Activated B cell treated with CpG ODN at 0.5 μM for 24 hours (primary cell): ENCODE measurements at regions not wholly inside any gene's neighbourhood (a gene's known extent, or its start where the extent isn't known, plus 50 kb on each side); places are given as distances from the start of the nearest gene placed in this dataset.

Source experiments
- ATAC-seq: fragments of 200-7000 bp; cut with Tn5 transposase; one replicate; pipeline ENCODE4 v1.10.0; 2021; ENCODE audit warnings: low read depth, mild to moderate bottlenecking, moderate library complexity
- CTCF ChIA-PET: fragments of 350-600 bp; sonication (Branson Sonifier 250); formaldehyde crosslinking; loops from one replicate; lab custom pipeline; 2021; ENCODE audit warnings: antibody characterized with exemption; lab: Charles Lee
- POLR2A ChIA-PET: fragments of 350-600 bp; sonication (Branson Sonifier 250); formaldehyde crosslinking; loops from one replicate; lab custom pipeline; 2021; ENCODE audit warnings: antibody characterized with exemption; lab: Charles Lee
- DNase-seq: peaks from one replicate; pipeline ENCODE4 v3.0.0; 2022
- H3K27ac Mint-ChIP-seq: one replicate; pipeline ENCODE4 v1.8.0; 2020; ENCODE audit warnings: mixed read lengths
- H3K27me3 Mint-ChIP-seq: one replicate; pipeline ENCODE4 v1.8.0; 2021; ENCODE audit warnings: mixed read lengths
- H3K36me3 Mint-ChIP-seq: one replicate; pipeline ENCODE4 v1.8.0; 2021; ENCODE audit warnings: low read depth, mixed read lengths
- H3K4me1 Mint-ChIP-seq: one replicate; pipeline ENCODE4 v1.8.0; 2021; ENCODE audit warnings: mixed read lengths
- H3K4me3 Mint-ChIP-seq: one replicate; pipeline ENCODE4 v1.8.0; 2020; ENCODE audit warnings: mild to moderate bottlenecking, mixed read lengths
- H3K9me3 Mint-ChIP-seq: one replicate; pipeline ENCODE4 v1.8.0; 2020; ENCODE audit warnings: mixed read lengths
- intact Hi-C: fragments of 100-400 bp; cut with micrococcal nuclease; formaldehyde crosslinking; loops from one replicate; pipeline ENCODE4 v1.15.1; 2024
- TF ChIP-seq, protein P1 (sequence below): fragments of 200-600 bp; IDR thresholded peaks from one replicate; pipeline ENCODE4 v1.8.0; 2022; ENCODE audit warnings: antibody characterized with exemption, mild to moderate bottlenecking

DNA sequence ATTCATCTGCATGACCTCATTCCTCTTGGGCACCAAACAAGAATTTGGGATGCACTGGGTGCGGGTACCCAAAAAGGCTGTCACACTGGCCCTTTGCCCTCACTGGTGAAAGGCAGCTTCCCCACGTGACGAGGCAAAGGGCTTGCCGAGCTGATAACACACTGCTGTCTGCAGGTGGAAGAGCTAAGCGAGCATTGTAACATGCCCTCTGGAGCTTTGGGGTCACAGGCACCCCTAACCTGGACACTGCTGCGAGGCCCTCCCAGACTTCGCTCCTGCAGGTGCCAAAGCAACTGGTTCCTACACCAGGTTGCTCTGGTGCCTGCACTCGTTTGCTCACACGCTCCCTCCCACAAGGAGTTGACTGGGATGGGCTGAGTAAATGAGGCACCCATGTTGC, 1595.7 kb downstream of the HACE1 start:
- Mint-ChIP-seq H3K9me3 (peaks cover 11% of the 10 kb centered on the region), H3K36me3 (no peaks in the 10 kb centered on the region), H3K27me3 (no peaks in the 10 kb centered on the region), H3K27ac (no peak overlapping the region), H3K4me1 (no peaks in the 10 kb centered on the region), H3K4me3 (no peak overlapping the region)
- CTCF ChIA-PET = no interaction called here
- POLR2A ChIA-PET = no interaction called here
- TF ChIP-seq, protein P1, sequence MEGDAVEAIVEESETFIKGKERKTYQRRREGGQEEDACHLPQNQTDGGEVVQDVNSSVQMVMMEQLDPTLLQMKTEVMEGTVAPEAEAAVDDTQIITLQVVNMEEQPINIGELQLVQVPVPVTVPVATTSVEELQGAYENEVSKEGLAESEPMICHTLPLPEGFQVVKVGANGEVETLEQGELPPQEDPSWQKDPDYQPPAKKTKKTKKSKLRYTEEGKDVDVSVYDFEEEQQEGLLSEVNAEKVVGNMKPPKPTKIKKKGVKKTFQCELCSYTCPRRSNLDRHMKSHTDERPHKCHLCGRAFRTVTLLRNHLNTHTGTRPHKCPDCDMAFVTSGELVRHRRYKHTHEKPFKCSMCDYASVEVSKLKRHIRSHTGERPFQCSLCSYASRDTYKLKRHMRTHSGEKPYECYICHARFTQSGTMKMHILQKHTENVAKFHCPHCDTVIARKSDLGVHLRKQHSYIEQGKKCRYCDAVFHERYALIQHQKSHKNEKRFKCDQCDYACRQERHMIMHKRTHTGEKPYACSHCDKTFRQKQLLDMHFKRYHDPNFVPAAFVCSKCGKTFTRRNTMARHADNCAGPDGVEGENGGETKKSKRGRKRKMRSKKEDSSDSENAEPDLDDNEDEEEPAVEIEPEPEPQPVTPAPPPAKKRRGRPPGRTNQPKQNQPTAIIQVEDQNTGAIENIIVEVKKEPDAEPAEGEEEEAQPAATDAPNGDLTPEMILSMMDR = no peak
- DNase-seq (no peak), ATAC-seq (no peak)
- intact Hi-C loops = no loop called here

DNA sequence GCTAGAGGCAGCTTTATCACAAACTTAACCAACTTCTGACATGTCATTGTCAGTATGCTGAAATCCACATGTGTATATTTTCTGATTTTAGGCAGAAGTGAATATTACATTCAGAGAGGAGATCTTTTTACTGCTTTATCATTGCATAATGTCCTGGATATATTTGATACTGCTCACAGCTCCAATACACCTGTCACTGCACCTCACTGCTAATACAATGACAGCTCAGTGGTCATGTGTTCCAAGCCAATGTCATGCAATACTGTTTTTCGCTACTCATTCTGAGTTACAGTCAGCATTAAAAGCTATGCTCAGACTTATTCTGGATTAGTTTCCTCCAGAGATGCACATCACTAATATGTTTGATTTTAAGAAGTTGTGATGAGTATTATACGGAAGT, 1604.6 kb downstream of the HACE1 start:
- ATAC-seq (no peak), DNase-seq (no peak)
- no peaks in the 10 kb centered on the region for H3K4me1 Mint-ChIP-seq
- TF ChIP-seq, protein P1 = no peak
- H3K36me3 Mint-ChIP-seq = no peaks in the 10 kb centered on the region
- intact Hi-C loops = no loop called here
- H3K4me3 Mint-ChIP-seq = no peak overlapping the region
- H3K27me3 Mint-ChIP-seq = no peaks in the 10 kb centered on the region
- POLR2A ChIA-PET = no interaction called here
- CTCF ChIA-PET = no interaction called here
- peaks cover under 1% of the 10 kb centered on the region for H3K9me3 Mint-ChIP-seq
- no peak overlapping the region for H3K27ac Mint-ChIP-seq

DNA sequence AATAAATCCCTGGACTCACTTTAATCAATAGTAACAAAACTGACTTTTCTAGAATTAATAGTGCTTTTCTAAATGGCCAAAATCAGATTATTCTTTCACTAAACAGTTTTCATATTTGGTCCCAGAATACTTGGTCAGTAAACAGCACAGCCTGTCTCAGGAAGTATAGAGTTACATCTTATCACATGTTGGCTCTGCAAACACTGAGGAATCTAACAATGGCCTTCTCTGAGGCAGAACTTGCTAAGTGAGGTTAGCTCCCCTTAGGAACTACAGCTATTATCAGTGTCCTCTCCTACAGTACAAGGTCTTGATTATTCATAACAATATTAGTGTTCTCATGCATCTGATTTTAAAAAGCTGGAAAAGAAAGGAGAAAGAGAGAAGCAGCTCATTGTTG, 1622.8 kb downstream of the HACE1 start:
- Mint-ChIP-seq H3K4me3 (no peak overlapping the region), H3K27me3 (no peaks in the 10 kb centered on the region), H3K36me3 (no peaks in the 10 kb centered on the region), H3K27ac (no peak overlapping the region), H3K9me3 (peaks cover 14% of the 10 kb centered on the region), H3K4me1 (no peaks in the 10 kb centered on the region)
- DNase-seq (no peak), ATAC-seq (no peak)
- POLR2A ChIA-PET = no interaction called here
- intact Hi-C loops = no loop called here
- CTCF ChIA-PET = no interaction called here
- TF ChIP-seq, protein P1 = no peak

DNA sequence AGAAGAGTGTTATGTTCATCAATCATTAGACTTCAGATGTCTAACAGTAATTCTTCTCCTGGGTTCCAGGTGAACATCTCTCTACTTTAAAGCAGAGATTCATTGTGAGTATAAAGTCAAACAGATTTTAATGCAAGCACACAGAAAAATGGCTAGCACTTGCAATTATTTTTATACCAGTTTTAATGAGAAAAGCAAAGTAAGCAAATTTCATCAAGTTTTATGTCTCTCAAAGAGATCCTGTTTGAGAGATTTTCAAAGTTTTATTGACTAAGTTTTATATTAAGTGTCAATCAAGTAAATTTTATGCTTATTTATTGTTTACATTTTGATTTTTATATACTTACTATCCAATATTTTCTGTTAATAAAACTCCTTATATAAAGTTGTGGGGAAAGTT, 1628.5 kb downstream of the HACE1 start:
- no peaks in the 10 kb centered on the region for H3K36me3 Mint-ChIP-seq
- CTCF ChIA-PET = no interaction called here
- TF ChIP-seq, protein P1 = no peak
- POLR2A ChIA-PET = no interaction called here
- no peak overlapping the region for H3K4me3 Mint-ChIP-seq
- H3K27me3 Mint-ChIP-seq = no peaks in the 10 kb centered on the region
- peaks cover 10% of the 10 kb centered on the region for H3K9me3 Mint-ChIP-seq
- ATAC-seq (no peak), DNase-seq (no peak)
- intact Hi-C loops = no loop called here
- no peak overlapping the region for H3K27ac Mint-ChIP-seq
- H3K4me1 Mint-ChIP-seq = no peaks in the 10 kb centered on the region

DNA sequence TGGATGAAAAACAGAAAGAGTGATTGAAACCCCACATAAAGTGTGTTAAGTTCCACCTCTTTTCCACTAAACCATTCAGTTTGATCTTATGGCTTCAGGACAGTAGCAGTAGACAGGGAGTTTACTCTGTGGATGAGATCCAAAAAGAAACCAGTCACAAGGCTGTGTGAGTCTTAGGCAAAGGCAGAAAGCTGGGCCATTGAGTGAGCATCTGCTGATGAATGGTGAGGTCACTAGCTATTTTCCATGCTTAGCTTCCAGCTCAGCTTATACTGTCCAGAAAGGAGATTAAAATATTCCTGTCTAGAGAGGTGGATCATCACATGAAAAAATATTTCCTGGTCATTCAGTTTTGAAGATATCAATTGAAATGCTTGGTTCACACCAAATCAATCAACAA, 1643.9 kb downstream of the HACE1 start:
- Mint-ChIP-seq H3K9me3 (peaks cover 3% of the 10 kb centered on the region), H3K4me1 (no peaks in the 10 kb centered on the region), H3K27me3 (no peaks in the 10 kb centered on the region), H3K36me3 (no peaks in the 10 kb centered on the region), H3K4me3 (no peak overlapping the region), H3K27ac (no peak overlapping the region)
- CTCF ChIA-PET = no interaction called here
- DNase-seq (no peak), ATAC-seq (no peak)
- POLR2A ChIA-PET = no interaction called here
- intact Hi-C loops = no loop called here
- TF ChIP-seq, protein P1 = no peak
